ENCODE measurements at regions not wholly inside any gene's neighbourhood (a gene's known extent, or its start where the extent isn't known, plus 50 kb on each side); places are given as distances from the start of the nearest gene placed in this dataset.

- no peak overlapping the region for H3K27ac ChIP-seq
- no peak for TF ChIP-seq ZFX (IDR thresholded peaks at IDR 0.05; ENCODE audit: borderline replicate concordance)
- TF ChIP-seq CTCF (IDR thresholded peaks at IDR 0.05) = no peak
Observed at GRCh38 chr13:47413526-47413925, 516.7 kb upstream of the HTR2A start.

DNA sequence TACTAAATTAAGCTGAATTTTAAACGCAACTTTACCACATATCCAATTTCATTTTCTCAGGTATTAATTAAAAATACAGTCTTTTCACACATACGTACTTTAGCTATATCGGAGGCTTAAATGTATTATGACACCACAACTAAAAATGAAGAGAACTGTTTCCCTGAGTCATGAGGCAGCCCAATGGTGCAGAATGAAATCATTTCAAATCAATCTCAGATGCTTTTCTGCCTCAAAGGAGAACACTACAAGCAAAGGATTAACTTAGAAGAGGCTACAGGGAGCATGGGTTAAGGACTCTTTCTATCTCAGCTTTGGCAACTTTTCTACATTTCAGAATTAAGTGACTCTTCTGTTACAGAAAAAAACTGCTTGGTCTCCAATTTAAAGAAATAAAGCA, 516.3 kb upstream of the HTR2A start:
- H3K27ac ChIP-seq = no peak overlapping the region
- TF ChIP-seq CTCF (IDR thresholded peaks at IDR 0.05) (no peak), ZFX (IDR thresholded peaks at IDR 0.05; ENCODE audit: borderline replicate concordance) (no peak)

GRCh38 chr13:47409778-47410177, 512.9 kb upstream of the HTR2A start:
- H3K27ac ChIP-seq = no peak overlapping the region
- TF ChIP-seq ZFX (IDR thresholded peaks at IDR 0.05; ENCODE audit: borderline replicate concordance) (no peak), CTCF (IDR thresholded peaks at IDR 0.05) (no peak)

DNA sequence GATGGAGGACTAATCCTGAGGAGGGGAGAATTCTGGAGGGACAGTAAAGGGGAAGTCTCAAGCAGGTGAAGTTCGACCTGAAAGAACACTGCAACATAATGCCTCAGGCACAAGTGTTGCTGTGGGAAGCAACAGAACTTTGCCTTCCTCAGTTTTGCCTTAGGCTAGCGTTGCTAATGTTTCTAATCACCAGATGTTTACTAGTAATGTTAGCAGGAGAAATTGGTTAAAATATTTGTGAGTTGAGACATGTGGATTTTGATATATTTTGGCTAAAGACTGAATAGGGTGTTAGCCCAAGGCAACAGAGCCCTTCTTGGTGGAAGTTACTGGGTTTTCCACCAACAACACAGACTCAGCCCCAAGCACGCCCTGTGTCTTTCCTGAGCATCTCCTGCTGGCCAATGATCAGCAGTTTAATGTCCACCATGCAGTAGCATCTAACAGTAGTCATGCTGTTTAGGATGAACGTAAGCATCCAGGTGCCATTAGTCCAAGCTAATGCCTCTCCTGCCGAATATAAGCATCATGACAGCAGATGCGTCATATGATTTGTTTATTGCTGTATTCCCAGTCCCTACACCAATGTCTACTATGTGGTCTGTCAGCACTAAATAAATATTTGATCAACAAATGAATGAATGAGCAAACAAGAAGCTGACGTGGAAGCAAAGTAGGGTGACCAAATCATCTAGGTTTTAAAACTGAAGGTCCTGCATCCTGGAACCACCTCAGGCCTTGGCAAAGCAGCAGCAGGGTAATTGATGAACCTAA, 511.9 kb upstream of the HTR2A start:
- TF ChIP-seq ZFX (IDR thresholded peaks at IDR 0.05; ENCODE audit: borderline replicate concordance) = no peak
- no peak for TF ChIP-seq CTCF (IDR thresholded peaks at IDR 0.05)
- no peak overlapping the region for H3K27ac ChIP-seq

GRCh38 chr13:47407808-47408207, 511.0 kb upstream of the HTR2A start:
- TF ChIP-seq ZFX (IDR thresholded peaks at IDR 0.05; ENCODE audit: borderline replicate concordance) (no peak), CTCF (IDR thresholded peaks at IDR 0.05) (no peak)
- no peak overlapping the region for H3K27ac ChIP-seq

- TF ChIP-seq ZFX (IDR thresholded peaks at IDR 0.05; ENCODE audit: borderline replicate concordance) = no peak
- TF ChIP-seq CTCF (IDR thresholded peaks at IDR 0.05) = no peak
- no peak overlapping the region for H3K27ac ChIP-seq
Observed at GRCh38 chr13:47399599-47399998, 502.7 kb upstream of the HTR2A start.

DNA sequence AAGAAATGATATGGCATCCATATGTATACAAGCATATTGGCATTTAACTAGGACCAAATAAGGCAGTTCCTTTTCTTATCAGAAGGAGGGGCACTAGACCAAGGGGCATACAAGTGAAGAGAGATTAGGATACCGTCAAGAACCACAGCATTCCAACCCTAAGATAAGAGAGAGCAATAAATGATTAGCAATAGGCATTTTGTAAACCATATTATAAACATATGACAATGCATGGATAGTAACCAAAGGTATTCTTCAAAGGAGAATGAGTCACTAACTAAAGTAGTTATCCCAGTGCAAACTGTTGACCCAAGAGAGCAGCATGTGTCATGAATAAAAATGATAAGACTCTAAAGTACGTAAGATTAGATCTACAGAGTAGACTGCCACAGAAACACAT, 500.9 kb upstream of the HTR2A start:
- TF ChIP-seq CTCF (IDR thresholded peaks at IDR 0.05) (no peak), ZFX (IDR thresholded peaks at IDR 0.05; ENCODE audit: borderline replicate concordance) (no peak)
- H3K27ac ChIP-seq = no peak overlapping the region

Measured in 22Rv1 (cell line).